Activated naive CD8-positive, alpha-beta T cell treated with anti-CD3 and anti-CD28 coated beads, Interleukin-2, amount 50 U/mL, for 24 hours (primary cell): ENCODE measurements at regions not wholly inside any gene's neighbourhood (a gene's known extent, or its start where the extent isn't known, plus 50 kb on each side); places are given as distances from the start of the nearest gene placed in this dataset.
"Not testable (repeated sequence)": the region's sequence is repeated elsewhere in the genome, so short reads cannot be mapped to it uniquely, and the experiment has no call there.

Source experiments
- ATAC-seq: fragments of 150-1000 bp; cut with Tn5 transposase; one replicate; pipeline ENCODE4 v1.10.0; 2021
- DNase-seq: peaks from one replicate; pipeline ENCODE4 v3.0.0; 2021
- H3K27ac Mint-ChIP-seq: one replicate; pipeline ENCODE4 v1.8.0; 2021; ENCODE audit warnings: mild to moderate bottlenecking, mixed read lengths
- H3K27me3 Mint-ChIP-seq: one replicate; pipeline ENCODE4 v1.8.0; 2021; ENCODE audit warnings: mixed read lengths
- H3K36me3 Mint-ChIP-seq: one replicate; pipeline ENCODE4 v1.8.0; 2021; ENCODE audit warnings: low read depth, mixed read lengths
- H3K4me1 Mint-ChIP-seq: one replicate; pipeline ENCODE4 v1.8.0; 2021; ENCODE audit warnings: mixed read lengths
- H3K4me3 Mint-ChIP-seq: one replicate; pipeline ENCODE4 v1.8.0; 2021; ENCODE audit warnings: mild to moderate bottlenecking, moderate library complexity, mixed read lengths
- H3K9me3 Mint-ChIP-seq: one replicate; pipeline ENCODE4 v1.8.0; 2021; ENCODE audit warnings: mixed read lengths

DNA sequence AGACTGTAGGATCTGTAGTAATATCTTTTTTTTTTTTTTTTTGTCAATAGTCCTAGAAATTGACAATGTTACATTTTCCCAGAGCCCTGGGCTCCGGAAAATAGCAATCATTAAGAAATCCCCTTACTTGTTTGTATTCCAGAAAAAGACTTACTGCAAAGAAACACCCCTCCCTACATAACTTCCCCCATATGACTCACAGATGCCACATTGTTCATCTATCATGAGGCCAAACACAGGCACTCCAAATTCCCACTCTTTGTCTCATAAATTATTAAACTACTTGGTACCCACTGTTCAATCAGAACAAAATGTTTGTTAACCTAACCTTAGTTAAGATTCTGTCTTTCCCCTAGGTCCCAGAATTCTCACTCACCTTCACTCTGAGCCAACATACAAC lies 53.5 kb downstream of the TEX51 start:
- peaks cover 6% of the 10 kb centered on the region for H3K27me3 Mint-ChIP-seq

DNA sequence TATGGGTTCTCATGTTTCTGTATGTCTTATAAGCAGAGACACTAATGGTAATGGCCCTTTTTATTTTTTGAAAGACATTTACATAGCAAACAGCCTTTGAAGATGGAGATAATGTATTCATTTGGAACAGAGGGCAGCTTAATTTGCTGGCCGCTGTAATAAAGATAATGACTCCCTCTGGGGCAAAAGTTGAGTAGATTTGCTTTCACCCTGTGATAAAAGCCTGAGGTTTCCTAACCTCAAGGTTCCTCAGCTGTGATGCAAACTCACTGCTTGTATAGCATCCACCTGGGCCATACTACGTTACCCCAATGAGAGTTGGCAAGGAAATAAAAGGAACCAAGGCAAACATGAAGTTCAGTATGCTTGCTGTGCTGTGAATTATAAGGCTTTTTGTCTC lies 54.8 kb downstream of the TEX51 start:
- ATAC-seq (no peak), DNase-seq (no peak)
- no peak overlapping the region for H3K4me3 Mint-ChIP-seq
- no peaks in the 10 kb centered on the region for H3K9me3 Mint-ChIP-seq
- H3K27ac Mint-ChIP-seq, result no peak overlapping the region
- peaks cover 6% of the 10 kb centered on the region for H3K27me3 Mint-ChIP-seq
- peaks cover 39% of the 10 kb centered on the region for H3K4me1 Mint-ChIP-seq
- no peaks in the 10 kb centered on the region for H3K36me3 Mint-ChIP-seq

More for the DNA sequence above, 53.5 kb downstream of the TEX51 start:
- Mint-ChIP-seq H3K4me1 (peaks cover 39% of the 10 kb centered on the region), H3K36me3 (no peaks in the 10 kb centered on the region), H3K9me3 (no peaks in the 10 kb centered on the region), H3K4me3 (no peak overlapping the region), H3K27ac (no peak overlapping the region)
- ATAC-seq (no peak), DNase-seq (no peak)

DNA sequence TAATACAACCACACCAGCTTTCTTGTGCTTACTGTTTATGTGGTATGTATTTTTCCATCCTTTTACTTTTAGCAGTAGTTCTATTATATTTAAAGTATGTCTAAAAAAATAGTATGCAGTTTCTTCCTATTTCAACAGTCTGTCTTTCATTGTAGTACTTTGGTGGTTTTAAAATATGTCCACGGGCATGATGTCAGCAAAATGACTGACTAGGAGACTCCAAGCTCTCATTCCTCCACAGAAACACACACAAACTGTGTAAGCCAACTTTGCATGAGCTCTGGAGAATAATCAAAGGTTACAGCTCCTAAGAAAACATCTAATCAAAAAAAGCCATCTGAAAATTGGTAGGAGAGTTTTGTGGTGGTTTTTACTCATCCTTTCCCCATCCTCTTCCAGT lies 56.1 kb downstream of the TEX51 start:
- no peak for ATAC-seq
- Mint-ChIP-seq H3K27ac (no peak overlapping the region), H3K9me3 (peaks cover 7% of the 10 kb centered on the region), H3K4me1 (peaks cover 39% of the 10 kb centered on the region), H3K36me3 (no peaks in the 10 kb centered on the region), H3K4me3 (no peak overlapping the region), H3K27me3 (peaks cover 6% of the 10 kb centered on the region)
- no peak for DNase-seq

DNA sequence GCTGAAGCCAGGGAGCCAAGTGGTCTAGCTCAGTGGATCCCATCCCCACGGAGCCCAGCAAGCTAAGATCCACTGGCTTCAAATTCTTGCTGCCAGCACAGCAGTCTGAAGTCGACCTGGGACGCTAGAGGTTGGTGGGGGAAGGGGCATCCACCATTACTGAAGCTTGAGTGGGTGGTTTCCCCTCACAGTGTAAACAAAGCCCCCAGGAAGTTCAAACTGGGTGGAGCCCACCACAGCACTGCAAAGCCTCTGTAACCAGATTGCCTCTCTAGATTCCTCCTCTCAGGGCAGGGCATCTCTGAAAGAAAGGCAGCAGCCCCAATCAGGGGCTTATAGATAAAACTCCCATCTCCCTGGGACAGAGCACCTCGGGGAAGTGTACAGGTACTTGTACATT lies 58.1 kb downstream of the TEX51 start:
- Mint-ChIP-seq H3K27me3 (peaks cover 19% of the 10 kb centered on the region), H3K9me3 (peaks cover 14% of the 10 kb centered on the region), H3K4me1 (peaks cover 39% of the 10 kb centered on the region)
- not testable (repeated sequence) for H3K4me3 Mint-ChIP-seq, ATAC-seq, DNase-seq, H3K27ac Mint-ChIP-seq, H3K36me3 Mint-ChIP-seq

DNA sequence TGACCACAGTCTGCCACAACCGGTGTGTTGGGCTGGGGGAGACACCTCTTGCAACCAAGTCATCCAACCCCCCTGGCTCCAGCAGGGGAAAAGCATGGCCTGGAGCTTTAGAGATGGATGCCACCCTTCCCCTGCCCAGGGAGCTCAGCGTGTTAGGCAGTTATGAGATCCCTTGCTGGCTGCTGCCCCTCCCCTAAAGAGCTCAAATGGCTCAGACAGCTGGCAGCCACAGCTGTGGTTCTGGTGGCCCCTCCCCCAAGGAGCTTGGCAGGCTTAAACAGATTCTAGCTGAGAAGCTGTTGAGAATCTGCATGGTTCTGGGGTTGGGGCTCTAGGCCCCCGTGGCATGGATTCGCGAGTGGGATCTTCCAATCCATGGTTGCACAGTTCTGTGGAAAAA lies 64.7 kb downstream of the TEX51 start:
- no peak overlapping the region for H3K27ac Mint-ChIP-seq
- DNase-seq (no peak), ATAC-seq (no peak)
- H3K4me3 Mint-ChIP-seq, result no peak overlapping the region
- no peaks in the 10 kb centered on the region for H3K4me1 Mint-ChIP-seq
- H3K36me3 Mint-ChIP-seq, result no peaks in the 10 kb centered on the region
- peaks cover 21% of the 10 kb centered on the region for H3K27me3 Mint-ChIP-seq
- H3K9me3 Mint-ChIP-seq, result peaks cover 14% of the 10 kb centered on the region

DNA sequence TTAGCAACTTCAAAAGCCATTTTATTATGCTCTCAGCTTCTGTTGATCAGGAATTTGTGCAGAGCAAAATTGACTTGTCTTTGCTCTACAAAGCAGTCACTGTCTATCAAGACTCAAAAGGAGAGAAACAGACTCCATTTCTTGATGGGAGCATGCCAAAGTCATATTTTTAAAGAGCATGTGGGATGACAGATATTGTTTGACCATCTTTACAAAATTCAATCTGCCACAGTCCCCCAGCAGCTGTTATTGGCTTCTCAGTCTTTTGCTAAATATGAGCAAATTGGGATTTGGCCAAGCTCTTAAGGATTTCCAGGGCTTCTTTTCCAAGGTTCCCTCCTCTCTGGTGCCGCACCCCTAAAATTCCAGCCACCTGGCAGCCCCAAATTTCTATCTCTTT lies 67.9 kb downstream of the TEX51 start:
- Mint-ChIP-seq H3K27ac (no peak overlapping the region), H3K4me1 (no peaks in the 10 kb centered on the region), H3K9me3 (no peaks in the 10 kb centered on the region), H3K4me3 (no peak overlapping the region), H3K27me3 (peaks cover 22% of the 10 kb centered on the region), H3K36me3 (no peaks in the 10 kb centered on the region)
- DNase-seq (no peak), ATAC-seq (no peak)

DNA sequence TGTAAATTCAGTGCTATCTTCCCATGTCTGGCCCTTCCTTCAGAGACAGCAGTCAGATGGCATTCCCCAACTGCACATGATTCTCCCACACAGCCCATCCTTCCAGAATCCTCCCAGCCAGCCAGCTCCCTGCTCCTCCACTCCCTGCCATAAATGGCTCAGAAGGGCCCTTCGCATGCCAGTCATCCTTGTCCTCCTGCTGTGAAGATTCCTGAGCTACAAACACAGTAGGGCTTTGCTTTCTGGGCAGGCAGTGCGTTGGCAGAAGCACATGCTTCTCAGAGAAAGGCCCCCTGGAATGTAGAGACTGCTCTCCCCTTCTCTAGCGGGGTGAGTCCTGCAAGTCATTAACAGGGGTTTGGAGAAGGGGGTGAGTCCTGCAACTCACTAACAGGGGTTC lies 71.9 kb downstream of the TEX51 start:
- no peak for DNase-seq
- ATAC-seq, result no peak
- peaks cover 4% of the 10 kb centered on the region for H3K4me1 Mint-ChIP-seq
- peaks cover 33% of the 10 kb centered on the region for H3K27me3 Mint-ChIP-seq
- no peaks in the 10 kb centered on the region for H3K9me3 Mint-ChIP-seq
- H3K36me3 Mint-ChIP-seq, result no peaks in the 10 kb centered on the region
- no peak overlapping the region for H3K27ac Mint-ChIP-seq
- H3K4me3 Mint-ChIP-seq, result no peak overlapping the region

DNA sequence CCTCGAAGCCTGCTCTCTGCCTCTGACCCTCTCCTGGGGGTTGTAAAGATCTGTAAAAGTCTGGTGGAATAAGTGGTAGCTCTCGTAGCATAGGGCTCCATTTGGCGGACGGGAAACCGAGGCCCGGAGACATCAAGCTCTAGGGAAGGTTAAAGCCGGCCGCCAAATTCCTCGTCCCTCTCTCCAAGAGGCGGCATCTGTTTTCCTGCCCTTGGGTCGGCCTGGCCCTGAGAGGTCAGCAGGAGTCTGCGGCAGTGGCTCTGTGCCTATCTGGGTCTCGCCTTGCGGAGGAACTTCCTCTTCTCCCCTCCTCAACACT lies 72.4 kb downstream of the TEX51 start:
- ATAC-seq (no peak), DNase-seq (no peak)
- no peaks in the 10 kb centered on the region for H3K9me3 Mint-ChIP-seq
- H3K4me3 Mint-ChIP-seq, result no peak overlapping the region
- H3K36me3 Mint-ChIP-seq, result no peaks in the 10 kb centered on the region
- H3K4me1 Mint-ChIP-seq, result peaks cover 4% of the 10 kb centered on the region
- H3K27me3 Mint-ChIP-seq, result peaks cover 30% of the 10 kb centered on the region
- no peak overlapping the region for H3K27ac Mint-ChIP-seq

DNA sequence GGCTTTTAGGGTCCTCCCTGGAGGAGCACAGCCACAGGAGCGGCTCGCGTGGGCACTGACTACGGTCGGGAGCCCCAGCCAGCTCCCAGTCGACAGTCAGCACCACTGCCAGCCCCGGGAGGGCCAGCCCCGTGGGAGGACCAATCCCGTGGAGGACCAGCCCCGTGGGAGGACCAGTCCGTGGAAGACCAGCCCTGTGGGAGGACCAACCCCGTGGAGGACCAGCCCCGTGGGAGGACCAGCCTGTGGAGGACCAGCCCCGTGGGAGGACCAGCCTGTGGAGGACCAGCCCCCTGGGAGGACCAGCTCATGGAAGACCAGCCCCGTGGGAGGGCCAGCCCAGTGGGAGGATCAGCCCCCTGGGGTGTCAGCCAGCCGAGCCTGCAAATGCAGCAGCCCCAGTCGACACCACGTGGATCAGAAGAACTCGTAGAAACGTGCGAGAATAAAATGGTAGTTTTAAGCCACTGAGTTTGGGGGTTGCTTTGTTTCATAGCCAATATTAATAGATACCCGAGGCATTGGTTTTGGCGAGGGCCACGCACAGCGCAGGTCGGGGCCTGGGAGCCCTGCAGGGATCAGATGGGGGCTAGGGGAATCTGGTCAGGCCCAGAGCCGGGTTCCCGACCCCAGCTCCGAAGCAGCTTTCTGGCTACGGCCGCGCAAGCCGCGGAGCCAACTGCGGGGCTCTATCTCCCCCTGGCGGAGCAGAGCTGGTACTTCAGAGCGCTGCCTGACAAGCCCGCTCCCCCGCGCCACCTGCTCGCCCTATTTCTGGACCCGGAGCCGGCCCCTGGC lies 73.0 kb downstream of the TEX51 start:
- no peaks in the 10 kb centered on the region for H3K9me3 Mint-ChIP-seq
- H3K36me3 Mint-ChIP-seq, result no peaks in the 10 kb centered on the region
- H3K27me3 Mint-ChIP-seq, result peaks cover 30% of the 10 kb centered on the region
- H3K27ac Mint-ChIP-seq, result no peak overlapping the region
- DNase-seq (peak; percentile 76), ATAC-seq (peak; percentile 78)
- peaks cover 4% of the 10 kb centered on the region for H3K4me1 Mint-ChIP-seq
- peak overlapping the region; percentile 46 for H3K4me3 Mint-ChIP-seq

DNA sequence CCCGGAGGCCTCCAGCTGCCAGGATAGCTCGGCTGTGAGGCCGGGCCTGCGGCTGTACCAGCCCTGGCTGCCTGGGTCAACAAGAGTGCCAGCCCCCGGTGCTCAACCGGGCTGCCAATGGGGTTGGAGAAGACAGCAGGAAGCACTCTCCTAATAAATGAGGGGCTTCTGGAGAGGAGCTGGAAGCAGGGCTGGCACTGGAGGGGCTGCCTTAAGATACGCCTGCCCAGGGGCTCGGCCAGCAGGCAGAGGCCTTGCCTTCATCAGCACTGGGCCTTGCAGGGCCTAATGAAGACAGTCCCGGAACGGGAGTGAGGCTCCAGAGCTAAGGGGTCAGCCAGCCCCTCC lies 73.6 kb downstream of the TEX51 start:
- Mint-ChIP-seq H3K4me3 (no peak overlapping the region), H3K27ac (no peak overlapping the region), H3K4me1 (peaks cover 4% of the 10 kb centered on the region), H3K27me3 (peaks cover 30% of the 10 kb centered on the region), H3K36me3 (no peaks in the 10 kb centered on the region), H3K9me3 (no peaks in the 10 kb centered on the region)
- ATAC-seq (no peak), DNase-seq (no peak)

DNA sequence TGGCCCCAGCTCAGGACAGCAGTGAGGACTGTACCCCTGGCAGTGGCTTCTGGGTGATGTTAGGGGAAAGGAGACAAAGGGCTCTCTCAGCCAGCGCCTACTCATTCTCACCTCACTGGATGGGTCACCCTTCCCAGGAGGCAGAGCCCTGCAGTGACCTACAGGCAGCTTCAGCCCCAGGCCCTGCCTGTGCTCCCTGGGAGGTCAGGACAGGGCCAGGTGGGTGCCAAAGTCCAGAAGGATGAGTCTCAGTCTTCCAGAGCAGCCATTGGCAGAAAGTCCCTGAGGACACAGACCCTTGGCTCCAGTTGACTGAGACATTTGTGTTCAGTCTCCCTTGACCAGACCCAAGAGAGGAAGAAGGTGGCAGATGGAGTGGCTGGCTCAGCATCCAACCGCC lies 75.1 kb downstream of the TEX51 start:
- H3K27ac Mint-ChIP-seq, result no peak overlapping the region
- H3K4me1 Mint-ChIP-seq, result peaks cover 12% of the 10 kb centered on the region
- no peak overlapping the region for H3K4me3 Mint-ChIP-seq
- peaks cover 26% of the 10 kb centered on the region for H3K27me3 Mint-ChIP-seq
- H3K36me3 Mint-ChIP-seq, result no peaks in the 10 kb centered on the region
- no peak for ATAC-seq
- H3K9me3 Mint-ChIP-seq, result no peaks in the 10 kb centered on the region
- no peak for DNase-seq

DNA sequence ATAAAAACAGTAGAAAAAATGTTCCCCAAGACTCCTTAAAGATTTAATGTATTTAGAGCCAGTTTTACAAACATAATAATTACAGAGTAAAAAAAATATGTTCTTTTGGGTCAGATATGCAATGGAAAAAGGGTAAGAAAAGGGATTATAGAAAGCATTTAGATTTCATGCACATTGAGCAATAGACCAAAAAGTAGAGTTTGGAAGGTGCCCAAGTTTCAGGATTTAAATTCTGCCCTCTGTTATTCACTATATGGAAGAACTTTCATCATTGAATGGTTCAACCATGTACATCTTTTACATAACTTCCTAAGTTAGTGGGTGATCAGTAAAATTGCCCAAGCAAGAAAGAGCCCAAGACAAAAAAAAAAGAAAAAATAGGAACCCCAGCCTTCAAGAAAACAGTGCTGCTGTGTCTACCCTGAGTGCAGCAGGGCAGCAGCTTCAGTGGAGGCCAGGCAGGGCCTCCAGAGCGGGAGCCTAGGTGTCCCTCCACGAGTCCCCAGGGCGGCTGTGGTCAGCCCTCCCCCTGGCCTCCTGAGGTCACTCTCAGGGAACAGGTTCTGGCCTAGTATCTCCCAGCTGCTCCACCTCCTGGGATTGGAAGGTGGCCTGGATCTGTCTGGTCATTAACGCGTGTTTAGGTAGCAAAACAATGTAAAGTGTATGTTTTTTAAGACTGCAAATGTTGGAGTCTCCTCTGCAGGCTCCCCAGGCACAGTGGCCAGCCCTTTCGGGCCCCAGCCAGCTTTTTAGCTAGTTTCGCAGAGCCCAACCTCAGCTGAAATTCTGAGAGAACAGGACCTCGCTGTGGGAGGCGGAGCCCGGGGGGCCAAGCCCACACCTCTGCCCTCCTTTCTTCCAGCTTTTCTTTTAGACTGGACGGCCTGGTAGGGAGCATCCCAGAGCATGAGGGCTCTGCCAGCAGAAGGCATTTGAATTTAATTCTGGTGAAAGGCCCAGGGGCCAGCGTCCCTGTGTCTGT lies 77.3 kb downstream of the TEX51 start:
- ATAC-seq (no peak), DNase-seq (no peak)
- Mint-ChIP-seq H3K4me3 (no peak overlapping the region), H3K36me3 (no peaks in the 10 kb centered on the region), H3K27me3 (peaks cover 15% of the 10 kb centered on the region), H3K27ac (no peak overlapping the region), H3K9me3 (no peaks in the 10 kb centered on the region), H3K4me1 (peaks cover 12% of the 10 kb centered on the region)

DNA sequence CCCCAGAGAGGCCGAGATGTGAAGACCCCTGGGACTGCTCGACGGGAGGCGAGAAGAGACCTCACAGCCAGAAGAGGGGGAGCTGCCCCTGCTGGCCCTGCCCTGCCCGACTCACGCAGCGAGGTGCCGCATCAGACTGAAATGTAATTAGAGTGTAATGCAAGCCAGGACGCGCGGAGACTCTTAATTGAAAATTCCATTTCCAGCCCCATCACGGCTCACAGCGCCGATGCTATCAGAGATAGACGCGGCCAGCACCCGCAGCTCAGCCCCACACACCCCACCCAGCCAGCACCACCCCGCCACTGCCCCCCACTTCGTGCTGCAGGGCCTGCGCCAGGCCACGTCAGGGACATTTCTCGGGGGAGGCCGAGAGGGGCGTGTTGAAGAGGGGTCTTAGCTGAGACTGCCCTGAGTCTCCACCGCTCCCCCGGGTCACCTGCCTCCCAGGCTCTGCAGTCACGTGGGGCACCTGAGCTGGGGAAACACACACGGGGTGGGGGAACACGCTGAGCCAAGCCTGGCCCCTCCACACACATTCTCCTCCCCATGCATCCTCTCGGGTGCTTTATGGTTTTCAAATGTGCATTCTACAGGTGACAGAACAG lies 78.1 kb downstream of the TEX51 start:
- no peak overlapping the region for H3K4me3 Mint-ChIP-seq

DNA sequence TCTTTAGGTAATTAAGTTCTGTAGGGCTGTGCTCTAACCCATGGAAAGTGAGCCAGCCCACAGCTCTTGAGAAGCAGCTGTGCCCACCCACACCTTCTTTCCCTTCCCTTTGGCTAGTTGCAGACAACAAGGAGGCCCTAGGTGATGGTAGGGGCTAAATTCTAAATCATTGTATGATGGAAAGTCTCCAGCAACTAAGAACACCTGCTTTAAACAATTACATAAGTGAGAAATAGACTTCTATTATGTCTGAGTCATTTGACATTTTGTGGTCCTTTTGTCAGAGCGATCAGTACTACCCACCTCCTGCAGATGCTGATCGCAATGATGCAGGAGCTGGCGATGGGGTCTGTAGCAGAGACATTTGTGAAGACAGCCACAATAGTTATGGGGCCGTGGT lies 79.6 kb downstream of the TEX51 start:
- ATAC-seq, result peak; percentile 89
- no peak for DNase-seq
- no peak overlapping the region for H3K4me3 Mint-ChIP-seq
- peaks cover 8% of the 10 kb centered on the region for H3K4me1 Mint-ChIP-seq
- no peaks in the 10 kb centered on the region for H3K36me3 Mint-ChIP-seq
- H3K9me3 Mint-ChIP-seq, result no peaks in the 10 kb centered on the region
- no peak overlapping the region for H3K27ac Mint-ChIP-seq
- H3K27me3 Mint-ChIP-seq, result peaks cover 7% of the 10 kb centered on the region

More for the DNA sequence above, 78.1 kb downstream of the TEX51 start:
- Mint-ChIP-seq H3K36me3 (no peaks in the 10 kb centered on the region), H3K27me3 (peaks cover 15% of the 10 kb centered on the region), H3K27ac (no peak overlapping the region), H3K9me3 (no peaks in the 10 kb centered on the region), H3K4me1 (peaks cover 12% of the 10 kb centered on the region)
- ATAC-seq, result no peak
- no peak for DNase-seq
